ENCODE measurements at regions not wholly inside any gene's neighbourhood (a gene's known extent, or its start where the extent isn't known, plus 50 kb on each side); places are given as distances from the start of the nearest gene placed in this dataset.

- DNase-seq: no peak
Observed at GRCh38 chr9:115629879-115630840, 512.2 kb upstream of the TNC start.

- DNase-seq: no peak
Observed at GRCh38 chr9:115632391-115632790, 514.4 kb upstream of the TNC start.

GRCh38 chr9:115633104-115633503 lies 515.1 kb upstream of the TNC start:
- no peak for DNase-seq

- no peak for DNase-seq
Observed at GRCh38 chr9:115635680-115636383, 517.8 kb upstream of the PAPPA start.

- DNase-seq: no peak
Observed at GRCh38 chr9:115636596-115636995, 517.0 kb upstream of the PAPPA start.

GRCh38 chr9:115637661-115638060 lies 515.9 kb upstream of the PAPPA start:
- DNase-seq: no peak

GRCh38 chr9:115640887-115641286 lies 512.7 kb upstream of the PAPPA start:
- DNase-seq: no peak

GRCh38 chr9:115642285-115642684 lies 511.3 kb upstream of the PAPPA start:
- DNase-seq: no peak

- DNase-seq: no peak
Observed at GRCh38 chr9:115643948-115644727, 509.5 kb upstream of the PAPPA start.

GRCh38 chr9:115649991-115650472 lies 503.6 kb upstream of the PAPPA start:
- DNase-seq: no peak

GRCh38 chr9:115650768-115651167 lies 502.8 kb upstream of the PAPPA start:
- no peak for DNase-seq

GRCh38 chr9:115651461-115651860 lies 502.1 kb upstream of the PAPPA start:
- DNase-seq: no peak

- no peak for DNase-seq
Observed at GRCh38 chr9:115653171-115653606, 500.4 kb upstream of the PAPPA start.

GRCh38 chr9:115657695-115658094 lies 495.9 kb upstream of the PAPPA start:
- no peak for DNase-seq

- DNase-seq: no peak
Observed at GRCh38 chr9:115665519-115665918, 488.1 kb upstream of the PAPPA start.

- DNase-seq: no peak
Observed at GRCh38 chr9:115668521-115668920, 485.1 kb upstream of the PAPPA start.

GRCh38 chr9:115671236-115671962 lies 482.2 kb upstream of the PAPPA start:
- no peak for DNase-seq

- no peak for DNase-seq
Observed at GRCh38 chr9:115671963-115672305, 481.7 kb upstream of the PAPPA start.

GRCh38 chr9:115672477-115673316 lies 480.9 kb upstream of the PAPPA start:
- no peak for DNase-seq

GRCh38 chr9:115673599-115673998 lies 480.0 kb upstream of the PAPPA start:
- DNase-seq: no peak

GRCh38 chr9:115674091-115674490 lies 479.5 kb upstream of the PAPPA start:
- DNase-seq: no peak

GRCh38 chr9:115675834-115676233 lies 477.8 kb upstream of the PAPPA start:
- DNase-seq: no peak
